Left kidney (tissue), 1 donor: ENCODE measurements at regions not wholly inside any gene's neighbourhood (a gene's known extent, or its start where the extent isn't known, plus 50 kb on each side); places are given as distances from the start of the nearest gene placed in this dataset.
"Not testable (repeated sequence)": the region's sequence is repeated elsewhere in the genome, so short reads cannot be mapped to it uniquely, and the experiment has no call there.

Experiments
- DNase-seq: peaks from one replicate; pipeline ENCODE4 v3.0.0-alpha.2; 2013

- no peak for DNase-seq
Observed at GRCh38 chr11:69869311-69869939, 50.2 kb upstream of the FGF3 start.

- no peak for DNase-seq
Observed at GRCh38 chr11:69870766-69871165, 51.5 kb upstream of the FGF3 start.

- DNase-seq, result no peak
Observed at GRCh38 chr11:69873166-69874077, 54.2 kb upstream of the FGF3 start.

GRCh38 chr11:69874178-69874983, 55.2 kb upstream of the FGF3 start:
- DNase-seq, result no peak

GRCh38 chr11:69874984-69875624, 55.9 kb upstream of the FGF3 start:
- DNase-seq, result no peak

- no peak for DNase-seq
Observed at GRCh38 chr11:69876013-69876412, 56.8 kb upstream of the FGF3 start.

- no peak for DNase-seq
Observed at GRCh38 chr11:69877235-69877634, 58.0 kb upstream of the FGF3 start.

GRCh38 chr11:69877704-69878103, 58.5 kb upstream of the FGF3 start:
- not testable (repeated sequence) for DNase-seq

GRCh38 chr11:69878144-69878883, 59.1 kb upstream of the FGF3 start:
- DNase-seq, result no peak

GRCh38 chr11:69878927-69879728, 59.9 kb upstream of the FGF3 start:
- no peak for DNase-seq

GRCh38 chr11:69879729-69880005, 60.5 kb upstream of the FGF3 start:
- no peak for DNase-seq

- DNase-seq, result no peak
Observed at GRCh38 chr11:69880041-69880825, 61.0 kb upstream of the FGF3 start.

- DNase-seq, result no peak
Observed at GRCh38 chr11:69880826-69881445, 61.7 kb upstream of the FGF3 start.

- DNase-seq, result no peak
Observed at GRCh38 chr11:69881467-69882269, 62.5 kb upstream of the FGF3 start.

- DNase-seq, result no peak
Observed at GRCh38 chr11:69882270-69882608, 63.0 kb upstream of the FGF3 start.

- no peak for DNase-seq
Observed at GRCh38 chr11:69883292-69884255, 64.4 kb upstream of the FGF3 start.

- DNase-seq, result no peak
Observed at GRCh38 chr11:69884286-69884685, 65.1 kb upstream of the FGF3 start.

GRCh38 chr11:69884751-69885150, 65.5 kb upstream of the FGF3 start:
- no peak for DNase-seq
